Osteoblast (primary cell): ENCODE measurements at regions not wholly inside any gene's neighbourhood (a gene's known extent, or its start where the extent isn't known, plus 50 kb on each side); places are given as distances from the start of the nearest gene placed in this dataset.
A peak's percentile ranks its signal among the peaks of the same experiment; 100 is the strongest.

Experiments
- DNase-seq: peaks from one replicate; pipeline ENCODE4 v3.0.0; 2011; ENCODE audit warnings: low spot score, mixed read lengths; ENCODE audit not compliant: insufficient read length; ENCODE audit errors: missing footprints
- H2AFZ ChIP-seq: 2 replicates; pipeline ENCODE4 v1.6.0; 2011; ENCODE audit warnings: mild to moderate bottlenecking, low read length
- H3K27ac ChIP-seq: 2 replicates; pipeline ENCODE4 v1.5.1; 2011; ENCODE audit warnings: mild to moderate bottlenecking, low read depth, low read length, moderate library complexity
- H3K27me3 ChIP-seq: 2 replicates; pipeline ENCODE4 v1.6.0; 2012; ENCODE audit warnings: mild to moderate bottlenecking, control low read depth, inconsistent platforms, low read length, moderate library complexity; ENCODE audit not compliant: insufficient read depth
- H3K36me3 ChIP-seq: 2 replicates; pipeline ENCODE4 v1.5.1; 2011; ENCODE audit warnings: mild to moderate bottlenecking, low read length, control low read depth, moderate library complexity; ENCODE audit not compliant: insufficient read depth
- H3K4me1 ChIP-seq: 2 replicates; pipeline ENCODE4 v1.5.1; 2011; ENCODE audit warnings: mild to moderate bottlenecking, low read length, control low read depth, moderate library complexity; ENCODE audit not compliant: insufficient read depth
- H3K4me2 ChIP-seq: 2 replicates; pipeline ENCODE4 v1.6.0; 2011; ENCODE audit warnings: mild to moderate bottlenecking, low read length; ENCODE audit not compliant: insufficient read depth
- H3K4me3 ChIP-seq: fragments of 200-600 bp; sonication (generic); 3 replicates; pipeline ENCODE4 v1.5.1; 2012; ENCODE audit warnings: mild to moderate bottlenecking, low read length, inconsistent platforms; ENCODE audit not compliant: insufficient read depth
- H3K79me2 ChIP-seq: 2 replicates; pipeline ENCODE4 v1.6.0; 2012; ENCODE audit warnings: mild to moderate bottlenecking, low read length, control low read depth, inconsistent platforms; ENCODE audit not compliant: insufficient read depth
- H3K9me3 ChIP-seq: 2 replicates; pipeline ENCODE4 v1.5.1; 2011; ENCODE audit warnings: low read depth, low read length, control low read depth
- H4K20me1 ChIP-seq: 2 replicates; pipeline ENCODE4 v1.6.0; 2012; ENCODE audit warnings: mild to moderate bottlenecking, low read length, control low read depth; ENCODE audit not compliant: insufficient read depth
- CTCF ChIP-seq: IDR thresholded peaks from 2 replicates; pipeline ENCODE4 v1.5.1; 2011; ENCODE audit warnings: mild to moderate bottlenecking, low read depth, low read length, moderate library complexity; ENCODE audit errors: extremely low read depth

- H3K4me1 ChIP-seq = peaks cover 2% of the 10 kb centered on the region
- no peak for DNase-seq
- H3K27ac ChIP-seq = no peak overlapping the region
- no peaks in the 10 kb centered on the region for H3K9me3 ChIP-seq
- H3K79me2 ChIP-seq = no peaks in the 10 kb centered on the region
- no peaks in the 10 kb centered on the region for H4K20me1 ChIP-seq
- H3K4me3 ChIP-seq = no peak overlapping the region
- TF ChIP-seq CTCF = no peak
- no peak overlapping the region for H3K4me2 ChIP-seq
- H2AFZ ChIP-seq = no peak overlapping the region
- no peaks in the 10 kb centered on the region for H3K36me3 ChIP-seq
- H3K27me3 ChIP-seq = peaks cover 39% of the 10 kb centered on the region
These were observed 90.9 kb downstream of the EFNB1 start for GRCh38 chrX:68919707-68920106.

- H3K9me3 ChIP-seq = no peaks in the 10 kb centered on the region
- peaks cover 34% of the 10 kb centered on the region for H3K27me3 ChIP-seq
- H3K27ac ChIP-seq = no peak overlapping the region
- no peaks in the 10 kb centered on the region for H3K79me2 ChIP-seq
- no peak for DNase-seq
- peaks cover 2% of the 10 kb centered on the region for H3K4me1 ChIP-seq
- H4K20me1 ChIP-seq = no peaks in the 10 kb centered on the region
- no peaks in the 10 kb centered on the region for H3K36me3 ChIP-seq
- peak; percentile 6 for TF ChIP-seq CTCF
- H3K4me2 ChIP-seq = no peak overlapping the region
- H2AFZ ChIP-seq = no peak overlapping the region
- no peak overlapping the region for H3K4me3 ChIP-seq
These were observed 89.4 kb downstream of the EFNB1 start for GRCh38 chrX:68918202-68918601.

GRCh38 chrX:68917799-68918198 lies 89.0 kb downstream of the EFNB1 start:
- Histone ChIP-seq H3K9me3 (no peaks in the 10 kb centered on the region), H3K4me2 (no peak overlapping the region), H3K27me3 (peaks cover 34% of the 10 kb centered on the region), H3K4me1 (peaks cover 2% of the 10 kb centered on the region), H3K79me2 (no peaks in the 10 kb centered on the region), H2AFZ (no peak overlapping the region), H3K36me3 (no peaks in the 10 kb centered on the region), H3K27ac (no peak overlapping the region), H3K4me3 (no peak overlapping the region), H4K20me1 (no peaks in the 10 kb centered on the region)
- TF ChIP-seq CTCF = no peak
- peak; percentile 18 for DNase-seq

- Histone ChIP-seq H2AFZ (no peak overlapping the region), H3K4me2 (no peak overlapping the region), H3K9me3 (no peaks in the 10 kb centered on the region), H3K27ac (no peak overlapping the region), H3K27me3 (peaks cover 34% of the 10 kb centered on the region), H3K4me1 (peaks cover 2% of the 10 kb centered on the region), H3K4me3 (no peak overlapping the region), H3K79me2 (no peaks in the 10 kb centered on the region), H3K36me3 (no peaks in the 10 kb centered on the region), H4K20me1 (no peaks in the 10 kb centered on the region)
- DNase-seq = peak; percentile 30
- no peak for TF ChIP-seq CTCF
These were observed 88.1 kb downstream of the EFNB1 start for GRCh38 chrX:68916891-68917290.
